GM19467 (cell line): ENCODE measurements at regions not wholly inside any gene's neighbourhood (a gene's known extent, or its start where the extent isn't known, plus 50 kb on each side); places are given as distances from the start of the nearest gene placed in this dataset.

Experiments
- ATAC-seq: cut with Tn5 transposase; IDR thresholded peaks from one replicate; pipeline ENCODE4 v1.9.1; 2021; ENCODE audit warnings: mild to moderate bottlenecking, moderate library complexity; ENCODE audit not compliant: unreplicated experiment

DNA sequence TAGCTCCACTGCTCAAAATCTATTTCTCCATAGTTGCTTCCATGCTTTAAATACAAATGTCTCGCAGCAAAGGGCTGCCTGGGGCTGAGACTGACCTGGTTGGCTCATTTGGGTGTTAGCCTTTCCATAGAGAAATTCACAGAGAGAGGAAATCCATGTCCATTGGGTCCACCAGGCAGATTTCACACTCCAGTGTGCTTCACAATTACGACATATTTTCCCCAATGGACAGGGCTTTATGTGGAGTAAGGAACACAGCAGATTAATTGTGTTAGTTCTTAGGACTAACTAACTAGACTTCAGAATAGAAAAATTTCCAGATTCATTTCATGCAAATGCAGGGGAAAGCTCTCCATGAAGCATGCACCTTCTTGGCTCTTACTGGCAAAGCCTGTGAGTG, 180.7 kb downstream of the FBXO15 start:
- no peak for ATAC-seq

GRCh38 chr18:73962256-73962655, 185.4 kb downstream of the FBXO15 start:
- ATAC-seq: no peak

DNA sequence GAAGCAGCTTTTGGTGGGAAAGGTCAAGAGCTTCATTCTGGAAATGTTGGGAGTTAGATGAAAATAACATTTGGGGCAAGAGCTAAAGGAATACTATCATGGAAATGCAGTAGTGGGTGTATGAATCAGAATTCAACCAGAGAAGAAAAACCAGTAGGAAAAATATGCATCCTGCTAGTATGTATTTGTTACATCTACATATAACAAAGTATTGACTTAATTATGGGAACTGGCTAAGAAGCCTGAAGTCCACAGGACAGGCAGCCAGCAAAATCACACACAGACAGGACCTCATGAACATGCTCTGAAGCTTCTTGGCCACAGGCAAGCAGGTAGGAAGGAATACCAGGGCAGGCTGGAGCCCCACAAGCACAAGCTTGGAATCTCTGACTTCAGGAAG, 185.8 kb downstream of the FBXO15 start:
- ATAC-seq: no peak

GRCh38 chr18:73959352-73959751, 188.3 kb downstream of the FBXO15 start:
- no peak for ATAC-seq

GRCh38 chr18:73954268-73954667, 193.4 kb downstream of the FBXO15 start:
- ATAC-seq: no peak

GRCh38 chr18:73952296-73952946, 195.2 kb downstream of the FBXO15 start:
- ATAC-seq: no peak

DNA sequence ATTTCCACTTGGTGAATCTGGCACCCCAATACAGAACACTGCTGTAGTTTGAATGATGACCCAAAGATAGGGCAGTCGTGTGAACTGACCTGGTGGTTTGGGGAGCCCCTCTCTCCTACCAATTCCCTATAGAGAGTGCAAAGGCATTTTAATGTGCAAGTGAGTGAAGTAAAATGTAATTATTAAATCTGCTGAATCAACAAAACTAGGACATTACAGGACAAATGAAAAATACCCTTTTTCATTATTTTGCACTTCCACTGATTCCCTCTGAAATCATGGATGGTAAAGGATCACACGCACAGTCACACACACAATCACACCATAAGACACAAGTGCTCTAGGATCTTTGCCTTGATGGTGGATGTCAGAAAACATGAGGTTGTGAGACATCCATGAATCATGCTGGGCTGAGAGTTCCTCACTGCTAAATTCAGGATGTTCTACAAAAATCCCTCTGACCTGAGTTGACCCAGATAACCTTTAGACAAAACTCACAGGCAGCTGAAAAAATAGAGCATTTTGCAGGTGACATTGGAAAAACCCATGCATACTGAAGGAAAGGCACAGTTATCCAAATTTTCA, 197.4 kb downstream of the FBXO15 start:
- ATAC-seq: no peak

GRCh38 chr18:73948497-73948896, 199.1 kb downstream of the FBXO15 start:
- no peak for ATAC-seq

DNA sequence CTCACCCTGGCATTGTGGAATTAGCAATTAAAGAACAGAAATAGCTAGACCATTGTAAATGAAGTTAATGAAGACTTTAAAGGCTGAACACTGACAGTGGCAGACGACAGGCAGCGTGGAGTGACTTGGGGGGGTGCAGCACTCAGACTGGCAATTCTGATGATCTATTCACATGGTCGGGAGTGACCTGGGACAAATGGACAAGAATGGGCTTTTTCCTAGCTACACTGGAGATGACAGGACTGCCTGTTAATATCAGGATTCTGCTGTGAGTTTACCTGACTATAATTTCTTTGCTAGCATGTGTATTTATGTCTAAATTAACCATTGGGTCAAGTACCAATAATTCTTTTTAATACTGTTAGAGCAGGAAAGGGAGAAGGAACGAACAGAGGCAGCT, 199.6 kb downstream of the FBXO15 start:
- ATAC-seq: no peak

DNA sequence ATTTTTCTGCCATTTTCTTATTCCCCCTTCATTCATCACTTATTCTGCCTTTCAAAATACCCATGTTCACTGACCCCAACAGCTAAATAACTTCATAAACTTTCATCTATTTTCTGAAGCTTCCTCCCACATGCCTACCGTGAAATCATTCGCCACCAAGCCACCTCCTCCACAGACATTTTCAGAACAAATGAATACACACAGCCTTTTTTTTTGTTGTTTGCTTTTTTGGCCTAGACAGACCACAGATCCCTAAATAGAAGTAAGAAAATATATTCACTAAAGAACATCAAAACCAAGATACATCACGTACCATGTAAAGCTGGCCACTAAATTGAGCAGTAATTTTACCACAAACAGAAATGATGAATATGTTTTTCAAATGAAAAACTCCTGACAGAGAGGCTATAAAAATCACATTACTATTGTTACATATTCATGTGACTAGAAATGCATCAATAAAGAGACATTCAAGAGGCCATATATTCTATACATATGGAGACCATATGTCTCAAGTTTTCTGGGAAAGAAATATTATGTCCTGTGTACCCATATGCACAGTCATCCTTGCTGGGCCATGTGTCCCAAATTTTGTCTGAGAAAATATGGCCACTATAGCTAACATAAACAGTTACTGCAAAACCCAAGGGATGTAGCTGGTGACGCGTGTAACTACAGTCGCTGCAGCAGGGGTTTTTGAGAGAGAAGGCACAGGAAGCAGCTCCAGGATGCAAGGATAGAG, 200.3 kb downstream of the FBXO15 start:
- ATAC-seq: no peak

GRCh38 chr18:73945130-73945792, 202.4 kb downstream of the FBXO15 start:
- no peak for ATAC-seq

- no peak for ATAC-seq
Measured at GRCh38 chr18:73944715-73945114, 202.9 kb downstream of the FBXO15 start.

DNA sequence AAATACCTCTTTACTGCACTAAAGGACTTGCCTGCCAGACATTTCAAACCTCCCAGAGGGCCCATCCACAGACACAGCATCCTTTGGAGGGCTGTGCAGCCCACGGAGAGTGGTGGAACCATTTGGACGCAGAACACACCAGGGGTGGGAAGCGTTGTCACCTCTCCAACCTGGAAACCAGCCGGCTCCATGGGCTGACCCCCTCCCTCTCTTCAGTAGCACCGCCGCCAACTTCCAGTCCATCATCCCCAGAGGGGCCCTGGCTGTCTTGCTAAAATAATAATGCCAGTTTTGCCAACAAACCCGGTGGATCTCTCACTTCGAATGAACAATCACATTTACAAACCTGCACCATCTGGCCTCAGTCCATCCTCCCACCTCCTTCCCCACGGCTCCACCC, 203.9 kb downstream of the FBXO15 start:
- ATAC-seq: no peak

GRCh38 chr18:73942956-73943355, 204.7 kb downstream of the FBXO15 start:
- no peak for ATAC-seq

GRCh38 chr18:73942081-73942625, 205.5 kb downstream of the FBXO15 start:
- no peak for ATAC-seq

DNA sequence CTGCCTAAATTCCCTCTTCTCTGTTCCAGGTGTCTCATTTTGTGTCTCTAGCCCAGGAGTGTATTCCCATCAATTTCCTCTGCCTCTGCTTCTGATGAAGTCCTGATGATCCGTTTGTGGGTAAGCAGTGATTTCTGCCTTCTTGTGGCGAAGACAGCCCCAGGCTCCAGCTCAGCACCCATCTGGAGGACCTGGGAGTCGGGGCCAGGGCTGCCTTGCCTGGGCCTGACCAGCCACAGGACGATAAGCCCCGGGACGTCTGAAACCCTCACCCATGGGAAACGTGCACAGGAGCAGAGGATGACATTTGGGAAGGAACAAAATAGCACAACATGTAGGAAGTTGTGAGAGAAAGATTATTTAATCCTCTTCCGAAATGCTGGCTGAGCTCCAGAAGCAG, 206.9 kb downstream of the FBXO15 start:
- ATAC-seq: no peak

- no peak for ATAC-seq
Measured at GRCh38 chr18:73939391-73939790, 208.2 kb downstream of the FBXO15 start.

GRCh38 chr18:73933685-73934084, 213.9 kb downstream of the FBXO15 start:
- no peak for ATAC-seq

- no peak for ATAC-seq
Measured at GRCh38 chr18:73932976-73933375, 214.7 kb downstream of the FBXO15 start.

GRCh38 chr18:73927496-73927895, 220.1 kb downstream of the FBXO15 start:
- ATAC-seq: no peak

GRCh38 chr18:73924836-73925235, 222.8 kb downstream of the FBXO15 start:
- ATAC-seq: no peak
